A549 (cell line): ENCODE measurements at regions not wholly inside any gene's neighbourhood (a gene's known extent, or its start where the extent isn't known, plus 50 kb on each side); places are given as distances from the start of the nearest gene placed in this dataset.

Source experiments
- ATAC-seq, 2 experiments: fragments of 200-7000 bp in 1 of 2; fragments of >200 bp in 1 of 2; cut with Nextera tagmentation in 1 of 2; cut with Tn5 transposase in 1 of 2; 3 replicates each; pipeline versions ENCODE4 v1.8.0 to v1.9.1; 2018 to 2020; ENCODE audit warnings: mild to moderate bottlenecking in 1 of 2, moderate library complexity in 1 of 2
- CTCF ChIA-PET: fragments of 300-600 bp; sonication (Branson Sonifier 250); formaldehyde crosslinking; extraction: SDS; loops from one replicate; lab custom pipeline; 2021; ENCODE audit warnings: antibody characterized with exemption, inconsistent platforms; lab: Yijun Ruan, JAX
- POLR2A ChIA-PET: fragments of 350-600 bp; formaldehyde crosslinking; extraction: SDS; loops from one replicate; lab custom pipeline; 2021; ENCODE audit warnings: antibody characterized with exemption, inconsistent platforms; lab: Yijun Ruan, JAX
- DNase-seq, 2 experiments: peaks; one replicate each; pipeline versions ENCODE4 v3.0.0 to v3.0.0-alpha.2; 2011 to 2016; ENCODE audit warnings: low read depth in 1 of 2, low spot score in 1 of 2
- FAIRE-seq: peaks from 2 replicates; lab custom pipeline; 2011; peaks lifted over from hg19 to GRCh38; lab: Jason Lieb, UNC
- H3K27ac ChIP-seq, 2 experiments: fragments of >200 bp; sonication (Bioruptor Twin); formaldehyde crosslinking; 3 replicates each; pipeline ENCODE4 v1.5.1; 2016 to 2017
- H3K4me1 ChIP-seq: fragments of >200 bp; sonication (Bioruptor Twin); formaldehyde crosslinking; 3 replicates; pipeline ENCODE4 v1.6.1; 2016
- H3K4me2 ChIP-seq: fragments of >200 bp; sonication (Bioruptor Twin); formaldehyde crosslinking; 3 replicates; pipeline ENCODE4 v1.6.1; 2016
- H3K4me3 ChIP-seq: fragments of >200 bp; sonication (Bioruptor Twin); formaldehyde crosslinking; 3 replicates; pipeline ENCODE4 v1.5.1; 2016
- H3K9me3 ChIP-seq: fragments of >200 bp; sonication (Bioruptor Twin); formaldehyde crosslinking; 3 replicates; pipeline ENCODE4 v1.6.1; 2016
- BCL3 ChIP-seq: fragments of >200 bp; sonication (Bioruptor Twin); formaldehyde crosslinking; IDR thresholded peaks from 3 replicates; pipeline ENCODE4 v1.6.1; 2016
- CEBPB ChIP-seq, 2 experiments: fragments of >200 bp in 1 of 2; sonication (Bioruptor Twin) in 1 of 2; formaldehyde crosslinking in 1 of 2; IDR thresholded peaks; 2 replicates each; pipeline ENCODE4 v1.6.1; 2012 to 2016
- CHD4 ChIP-seq: fragments of 200-600 bp; sonication (generic); IDR thresholded peaks from 2 replicates; pipeline ENCODE4 v1.6.1; 2016; ENCODE audit warnings: antibody characterized with exemption, mild to moderate bottlenecking, borderline replicate concordance
- EHF ChIP-seq: fragments of 250-450 bp; sonication (Bioruptor Pico); IDR thresholded peaks from 2 replicates; pipeline ENCODE4 v1.5.0; 2020; ENCODE audit warnings: mild to moderate bottlenecking
- EHMT2 ChIP-seq: fragments of 200-600 bp; sonication (generic); IDR thresholded peaks from 2 replicates; pipeline ENCODE4 v1.6.1; 2016; ENCODE audit warnings: antibody characterized with exemption, low read depth, mild to moderate bottlenecking, moderate library complexity
- EP300 ChIP-seq, 2 experiments: fragments of >200 bp; sonication (Bioruptor Twin); formaldehyde crosslinking; IDR thresholded peaks; 2 replicates in 1 of 2; 3 replicates in 1 of 2; pipeline ENCODE4 v1.6.1; 2016 to 2017
- ESRRA ChIP-seq: fragments of 150-350 bp; IDR thresholded peaks from 2 replicates; pipeline ENCODE4 v1.6.1; 2014; ENCODE audit warnings: mild to moderate bottlenecking, low read length, borderline replicate concordance
- HOXA7 ChIP-seq: fragments of 250-450 bp; sonication (Bioruptor Pico); IDR thresholded peaks from 2 replicates; pipeline ENCODE4 v1.5.0; 2020; ENCODE audit warnings: mild to moderate bottlenecking, moderate library complexity
- HOXB5 ChIP-seq: fragments of 250-450 bp; sonication (Bioruptor Pico); IDR thresholded peaks from 2 replicates; pipeline ENCODE4 v1.5.0; 2020; ENCODE audit warnings: mild to moderate bottlenecking, moderate library complexity
- MAFK ChIP-seq: fragments of 450-650 bp; IDR thresholded peaks from 2 replicates; pipeline ENCODE4 v1.6.1; 2014; ENCODE audit not compliant: partially characterized antibody
- MAX ChIP-seq: IDR thresholded peaks from 2 replicates; pipeline ENCODE4 v1.6.1; 2012
- MAZ ChIP-seq: fragments of 150-350 bp; IDR thresholded peaks from 2 replicates; pipeline ENCODE4 v1.6.1; 2014; ENCODE audit warnings: antibody characterized with exemption, low read depth, low read length, borderline replicate concordance
- MYC ChIP-seq: IDR thresholded peaks from 2 replicates; pipeline ENCODE4 v1.6.1; 2012; ENCODE audit warnings: mild to moderate bottlenecking, inconsistent platforms, low read length, improper control_type of control experiment, borderline replicate concordance
- PHF8 ChIP-seq: fragments of 200-600 bp; sonication (generic); IDR thresholded peaks from 2 replicates; pipeline ENCODE4 v1.6.1; 2016; ENCODE audit warnings: low read depth, mild to moderate bottlenecking, antibody characterized with exemption, moderate library complexity, borderline replicate concordance
- POLR2A ChIP-seq: IDR thresholded peaks from 2 replicates; pipeline ENCODE4 v1.6.1; 2012; ENCODE audit warnings: mild to moderate bottlenecking, low read length
- RAD21 ChIP-seq, 2 experiments: fragments of >200 bp in 1 of 2; sonication (Bioruptor Twin) in 1 of 2; formaldehyde crosslinking in 1 of 2; IDR thresholded peaks in 1 of 2; conservative IDR thresholded peaks in 1 of 2; 2 replicates in 1 of 2; 3 replicates in 1 of 2; pipeline ENCODE4 v1.6.1; 2012 to 2018; ENCODE audit warnings: inconsistent platforms in 1 of 2
- REST ChIP-seq: fragments of 200-600 bp; sonication (generic); IDR thresholded peaks from 2 replicates; pipeline ENCODE4 v1.6.1; 2016; ENCODE audit warnings: antibody characterized with exemption, mild to moderate bottlenecking, moderate library complexity
- RNF2 ChIP-seq: fragments of 200-600 bp; sonication (generic); IDR thresholded peaks from 2 replicates; pipeline ENCODE4 v1.6.1; 2016; ENCODE audit warnings: low read depth, mild to moderate bottlenecking, antibody characterized with exemption, moderate library complexity, borderline replicate concordance
- SREBF2 ChIP-seq: fragments of 450-650 bp; IDR thresholded peaks from 2 replicates; pipeline ENCODE4 v1.6.1; 2014; ENCODE audit warnings: mild to moderate bottlenecking, moderate library complexity
- TFCP2L1 ChIP-seq: fragments of 250-450 bp; sonication (Bioruptor Pico); IDR thresholded peaks from 2 replicates; pipeline ENCODE4 v1.5.0; 2021; ENCODE audit warnings: mild to moderate bottlenecking
- ZFP36 ChIP-seq: fragments of 450-650 bp; IDR thresholded peaks from 2 replicates; pipeline ENCODE4 v1.6.1; 2014; ENCODE audit warnings: borderline replicate concordance; ENCODE audit not compliant: partially characterized antibody
- ZNF302 ChIP-seq: fragments of 250-450 bp; sonication (Bioruptor Pico); IDR thresholded peaks from 2 replicates; pipeline ENCODE4 v1.9.0; 2021; ENCODE audit warnings: inconsistent platforms, mild to moderate bottlenecking, moderate library complexity
- WGBS: methylation state at CpG from one replicate; pipeline ENCODE4 v1.1.6; 2017; ENCODE audit errors: missing lambda C conversion rate; 5-methylcytosine and 5-hydroxymethylcytosine counted together

GRCh38 chr5:27814286-27814685, 775.9 kb upstream of the CDH9 start:
- WGBS = 31% methylated on average over 1 of the region's 1 CpG
- no peak overlapping the region for H3K4me2 ChIP-seq
- H3K27ac ChIP-seq = no peak overlapping the region
- CTCF ChIA-PET = no interaction called here
- POLR2A ChIA-PET = no interaction called here
- FAIRE-seq (peak; percentile 23), DNase-seq (no peak), ATAC-seq (no peak)
- no peaks in the 10 kb centered on the region for H3K4me1 ChIP-seq
- H3K4me3 ChIP-seq = no peak overlapping the region
- no peaks in the 10 kb centered on the region for H3K9me3 ChIP-seq
- TF ChIP-seq MYC (no peak), EHMT2 (no peak), ZFP36 (no peak), RNF2 (no peak), ZNF302 (CRISPR knock-in tag) (no peak), CEBPB (IDR thresholded peaks at IDR 0.05) (no peak), HOXB5 (CRISPR knock-in tag) (no peak), MAFK (no peak), POLR2A (no peak), MAZ (no peak), MAX (no peak), RAD21 (conservative IDR thresholded peaks at IDR 0.05 in 1 of 2, IDR thresholded peaks at IDR 0.05 in 1 of 2) (no peak), REST (no peak), ESRRA (no peak), HOXA7 (CRISPR knock-in tag) (no peak), TFCP2L1 (CRISPR knock-in tag) (no peak), PHF8 (no peak), SREBF2 (no peak)

GRCh38 chr5:27810458-27810857, 772.1 kb upstream of the CDH9 start:
- WGBS = 56% methylated on average over 5 of the region's 5 CpGs
- no peak for FAIRE-seq
- no peak for ATAC-seq
- Histone ChIP-seq H3K4me3 (no peak overlapping the region), H3K27ac (no peak overlapping the region; a peak in 1 of 6 replicates), H3K4me1 (no peaks in the 10 kb centered on the region), H3K9me3 (no peaks in the 10 kb centered on the region), H3K4me2 (peak overlapping the region; percentile 34; the same call in 1 of the 3 replicates)
- DNase-seq = no peak
- TF ChIP-seq EP300 (IDR thresholded peaks at IDR 0.05) (no peak), MAZ (no peak), HOXB5 (CRISPR knock-in tag) (no peak), TFCP2L1 (CRISPR knock-in tag) (no peak), EHF (no peak), MAFK (no peak), HOXA7 (CRISPR knock-in tag) (no peak), CHD4 (no peak), MAX (no peak), POLR2A (no peak), BCL3 (no peak), REST (no peak)
- POLR2A ChIA-PET = no interaction called here
- CTCF ChIA-PET = no interaction called here
